ENCODE measurements at regions not wholly inside any gene's neighbourhood (a gene's known extent, or its start where the extent isn't known, plus 50 kb on each side); places are given as distances from the start of the nearest gene placed in this dataset.

GRCh38 chr2:16336916-16337315 is 328.7 kb downstream of the CYRIA start:
- no peak overlapping the region for H2AK5ac ChIP-seq (ENCODE audit: insufficient read length, low read length)
- H3K4me1 ChIP-seq (ENCODE audit: insufficient read depth, low read length) = no peaks in the 10 kb centered on the region
- no peaks in the 10 kb centered on the region for H3K9me3 ChIP-seq (ENCODE audit: control insufficient read depth, low read depth, low read length)
- H3K79me2 ChIP-seq (ENCODE audit: insufficient read depth, low read length) = no peaks in the 10 kb centered on the region
- H3K4me2 ChIP-seq (ENCODE audit: insufficient read depth, insufficient read length, low read length) = no peak overlapping the region
- H4K20me1 ChIP-seq (ENCODE audit: control insufficient read depth, insufficient read depth, insufficient read length) = no peaks in the 10 kb centered on the region
- no peaks in the 10 kb centered on the region for H3K23me2 ChIP-seq (ENCODE audit: insufficient read length, low read depth, low read length, poor library complexity, severe bottlenecking)
- no peak overlapping the region for H3K56ac ChIP-seq (ENCODE audit: insufficient read length, low read depth, low read length)
- Mint-ChIP-seq H3K27ac (no peak overlapping the region), H3K4me3 (no peak overlapping the region), H3K27me3 (ENCODE audit: low read depth) (no peaks in the 10 kb centered on the region; the same call in 1 of the 2 replicates), H3K4me1 (peaks cover 3 to 9% of the 10 kb centered on the region in 2 experiments; a peak in 1 of 4 replicates), H3K9me3 (peaks cover 8 to 12% of the 10 kb centered on the region in 2 experiments), H3K36me3 (ENCODE audit: insufficient read depth in 1 of 3, low read depth in 3 of 3) (peaks cover 0 to 6% (median 0%) of the 10 kb centered on the region in 3 experiments; a peak in 2 of 7 replicates)
- H3K79me1 ChIP-seq (ENCODE audit: insufficient read depth, low read depth, low read length, poor library complexity, severe bottlenecking) = no peaks in the 10 kb centered on the region
- H2BK12ac ChIP-seq (ENCODE audit: insufficient read length, low read depth, low read length) = no peak overlapping the region
- H2BK15ac ChIP-seq (ENCODE audit: low read depth, low read length) = no peak overlapping the region
- H2BK120ac ChIP-seq (ENCODE audit: low read depth, low read length, poor library complexity, severe bottlenecking) = no peak overlapping the region
- H3K27me3 ChIP-seq (ENCODE audit: insufficient read depth, low read length) = no peaks in the 10 kb centered on the region
- H4K5ac ChIP-seq (ENCODE audit: insufficient read length, low read depth, low read length) = no peak overlapping the region
- no peak overlapping the region for H3K23ac ChIP-seq (ENCODE audit: insufficient read length, low read depth, low read length)
- whole genome bisulfite sequencing (ENCODE audit: extremely low coverage, insufficient read length, low lambda C conversion rate) = no CpG with 5 or more reads among the region's 7 CpGs
- no peak overlapping the region for H3K9ac ChIP-seq (ENCODE audit: extremely low read depth, insufficient read length, low read length)
- no peak overlapping the region for H2AFZ ChIP-seq (ENCODE audit: low read length)
- H3K4ac ChIP-seq (ENCODE audit: low read depth, low read length) = no peak overlapping the region
- TF ChIP-seq, protein P1, sequence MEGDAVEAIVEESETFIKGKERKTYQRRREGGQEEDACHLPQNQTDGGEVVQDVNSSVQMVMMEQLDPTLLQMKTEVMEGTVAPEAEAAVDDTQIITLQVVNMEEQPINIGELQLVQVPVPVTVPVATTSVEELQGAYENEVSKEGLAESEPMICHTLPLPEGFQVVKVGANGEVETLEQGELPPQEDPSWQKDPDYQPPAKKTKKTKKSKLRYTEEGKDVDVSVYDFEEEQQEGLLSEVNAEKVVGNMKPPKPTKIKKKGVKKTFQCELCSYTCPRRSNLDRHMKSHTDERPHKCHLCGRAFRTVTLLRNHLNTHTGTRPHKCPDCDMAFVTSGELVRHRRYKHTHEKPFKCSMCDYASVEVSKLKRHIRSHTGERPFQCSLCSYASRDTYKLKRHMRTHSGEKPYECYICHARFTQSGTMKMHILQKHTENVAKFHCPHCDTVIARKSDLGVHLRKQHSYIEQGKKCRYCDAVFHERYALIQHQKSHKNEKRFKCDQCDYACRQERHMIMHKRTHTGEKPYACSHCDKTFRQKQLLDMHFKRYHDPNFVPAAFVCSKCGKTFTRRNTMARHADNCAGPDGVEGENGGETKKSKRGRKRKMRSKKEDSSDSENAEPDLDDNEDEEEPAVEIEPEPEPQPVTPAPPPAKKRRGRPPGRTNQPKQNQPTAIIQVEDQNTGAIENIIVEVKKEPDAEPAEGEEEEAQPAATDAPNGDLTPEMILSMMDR (conservative IDR thresholded peaks at IDR 0.05) = no peak
- H4K8ac ChIP-seq (replicated peaks; ENCODE audit: insufficient read length, low read depth, low read length) = no peak overlapping the region
- no peak overlapping the region for H3K27ac ChIP-seq (ENCODE audit: insufficient read length, low read depth, low read length)
- DNase-seq = no peak
- H3T11ph ChIP-seq (ENCODE audit: low read length) = no peak overlapping the region
- no peak overlapping the region for H2BK5ac ChIP-seq (ENCODE audit: insufficient read length, low read length)
- no peak overlapping the region for H4K91ac ChIP-seq (ENCODE audit: insufficient read length, low read depth, low read length)
- H2BK20ac ChIP-seq (ENCODE audit: low read depth, low read length, poor library complexity, severe bottlenecking) = no peak overlapping the region
- no peak overlapping the region for H3K14ac ChIP-seq (ENCODE audit: insufficient read depth, low read length)
- H3K18ac ChIP-seq (ENCODE audit: insufficient read length, low read depth, low read length) = no peak overlapping the region

Data from H9 (cell line).